Lower leg skin (tissue), 4 donors: ENCODE measurements at regions not wholly inside any gene's neighbourhood (a gene's known extent, or its start where the extent isn't known, plus 50 kb on each side); places are given as distances from the start of the nearest gene placed in this dataset.

Experiments used
- DNase-seq, 2 donors: peaks; one replicate each; pipeline ENCODE4 v3.0.0-alpha.2; 2019; ENCODE audit warnings: low spot score in 2 of 2
- H3K4me3 ChIP-seq: fragments of 200-600 bp; sonication (generic); 2 replicates; pipeline ENCODE4 v1.5.1; 2017; ENCODE audit warnings: mild to moderate bottlenecking, low read depth; ENCODE audit not compliant: poor library complexity, severe bottlenecking
- POLR2A ChIP-seq, 2 donors: fragments of 450-650 bp; IDR thresholded peaks; one replicate each; pipeline ENCODE4 v1.6.1; 2016 to 2017; ENCODE audit warnings: antibody characterized with exemption in 2 of 2, mild to moderate bottlenecking in 1 of 2, moderate library complexity in 1 of 2
- WGBS, 2 donors: methylation state at CpG; one replicate each; pipeline ENCODE4 v1.1.5; 2018; 5-methylcytosine and 5-hydroxymethylcytosine counted together
- intact Hi-C: fragments of 100-400 bp; cut with DNase I; formaldehyde crosslinking; loops from one replicate; pipeline ENCODE4 v1.15.0; 2023; ENCODE audit warnings: low total_unique reads
- TF ChIP-seq, protein P1 (sequence below), 3 donors: fragments of 450-650 bp; IDR thresholded peaks; one replicate each; pipeline ENCODE4 v1.5.1; 2016; ENCODE audit warnings: antibody characterized with exemption in 3 of 3, mild to moderate bottlenecking in 3 of 3, moderate library complexity in 2 of 3

DNA sequence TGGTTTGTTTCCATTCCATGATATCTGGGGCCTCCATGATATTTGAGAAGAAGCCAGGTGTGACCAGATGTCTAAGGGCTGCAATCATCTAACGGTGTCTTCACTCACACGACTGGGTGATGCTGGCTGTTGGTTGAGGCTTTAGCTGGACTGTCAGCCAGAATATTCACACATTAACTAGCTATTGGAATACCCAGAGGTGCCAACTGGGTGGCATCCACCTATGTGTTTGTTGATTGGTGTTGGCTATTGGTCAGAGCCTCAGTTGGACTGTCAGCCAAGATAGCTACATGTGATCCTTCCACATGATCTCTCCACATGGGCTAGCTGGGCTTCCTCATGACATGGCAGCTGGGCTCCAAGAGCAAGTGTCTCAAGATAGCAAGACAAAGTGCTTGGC, 117.4 kb downstream of the CDCA7 start:
- WGBS, 2 donors, result 61 to 72% methylated on average over 2 of the region's 2 CpGs
- no peak for DNase-seq
- intact Hi-C loops, result no loop called here
- no peak for TF ChIP-seq POLR2A (IDR thresholded peaks at IDR 0.05)
- TF ChIP-seq, protein P1, sequence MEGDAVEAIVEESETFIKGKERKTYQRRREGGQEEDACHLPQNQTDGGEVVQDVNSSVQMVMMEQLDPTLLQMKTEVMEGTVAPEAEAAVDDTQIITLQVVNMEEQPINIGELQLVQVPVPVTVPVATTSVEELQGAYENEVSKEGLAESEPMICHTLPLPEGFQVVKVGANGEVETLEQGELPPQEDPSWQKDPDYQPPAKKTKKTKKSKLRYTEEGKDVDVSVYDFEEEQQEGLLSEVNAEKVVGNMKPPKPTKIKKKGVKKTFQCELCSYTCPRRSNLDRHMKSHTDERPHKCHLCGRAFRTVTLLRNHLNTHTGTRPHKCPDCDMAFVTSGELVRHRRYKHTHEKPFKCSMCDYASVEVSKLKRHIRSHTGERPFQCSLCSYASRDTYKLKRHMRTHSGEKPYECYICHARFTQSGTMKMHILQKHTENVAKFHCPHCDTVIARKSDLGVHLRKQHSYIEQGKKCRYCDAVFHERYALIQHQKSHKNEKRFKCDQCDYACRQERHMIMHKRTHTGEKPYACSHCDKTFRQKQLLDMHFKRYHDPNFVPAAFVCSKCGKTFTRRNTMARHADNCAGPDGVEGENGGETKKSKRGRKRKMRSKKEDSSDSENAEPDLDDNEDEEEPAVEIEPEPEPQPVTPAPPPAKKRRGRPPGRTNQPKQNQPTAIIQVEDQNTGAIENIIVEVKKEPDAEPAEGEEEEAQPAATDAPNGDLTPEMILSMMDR (IDR thresholded peaks at IDR 0.05), result no peak
- H3K4me3 ChIP-seq, result no peak overlapping the region

- no peak for TF ChIP-seq POLR2A (IDR thresholded peaks at IDR 0.05)
- TF ChIP-seq, protein P1 (IDR thresholded peaks at IDR 0.05), result no peak
- no peak overlapping the region for H3K4me3 ChIP-seq
- no peak for DNase-seq
- intact Hi-C loops, result no loop called here
- 73 to 81% methylated on average over 5 of the region's 5 CpGs for WGBS, 2 donors
These were observed 128.5 kb downstream of the CDCA7 start for GRCh38 chr2:173483137-173483536.

DNA sequence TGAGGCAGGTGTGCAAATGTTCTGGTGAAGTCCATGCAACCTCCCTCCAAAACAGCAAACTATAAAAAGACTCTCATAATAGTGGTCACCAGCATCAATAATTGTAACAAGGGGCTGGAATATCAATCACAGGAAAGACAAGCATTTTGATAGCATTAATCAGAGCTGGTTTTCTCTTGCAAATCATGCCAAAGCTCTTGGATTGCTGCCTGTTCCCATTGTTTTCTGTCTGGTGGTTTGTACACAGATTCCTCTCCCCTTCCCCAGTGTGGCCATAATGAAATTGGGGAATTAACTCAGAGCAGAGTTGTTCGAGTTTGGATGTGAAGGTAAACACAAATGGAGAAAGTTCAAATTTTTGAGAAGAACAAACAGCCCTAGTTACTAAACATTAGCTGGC, 134.2 kb downstream of the CDCA7 start:
- no peak overlapping the region for H3K4me3 ChIP-seq
- intact Hi-C loops, result no loop called here
- WGBS, 2 donors, result 63 to 65% methylated on average over 1 of the region's 1 CpG
- DNase-seq, result no peak
- TF ChIP-seq, protein P1 (IDR thresholded peaks at IDR 0.05), result no peak
- TF ChIP-seq POLR2A (IDR thresholded peaks at IDR 0.05), result no peak

DNA sequence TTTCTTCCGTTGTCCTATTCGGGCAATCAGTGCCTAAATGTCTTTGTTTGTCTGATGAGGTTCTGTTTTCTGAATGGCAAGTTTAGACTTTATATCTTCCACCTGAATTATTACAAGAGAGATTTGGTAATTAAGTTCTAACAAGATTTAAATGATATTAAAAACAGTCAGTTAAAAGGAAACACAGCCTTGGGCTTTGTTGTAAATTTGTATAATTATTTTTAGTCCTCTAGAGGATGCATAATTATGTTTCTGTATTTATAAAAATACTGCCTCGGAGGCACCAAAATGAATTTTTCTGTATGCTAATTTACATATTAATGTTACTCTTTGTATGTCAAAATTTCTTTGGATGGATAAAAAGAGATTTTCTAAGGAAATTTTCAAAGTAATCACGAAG, 136.7 kb downstream of the CDCA7 start:
- no peak for DNase-seq
- 55 to 58% methylated on average over 4 of the region's 4 CpGs for WGBS, 2 donors

GRCh38 chr2:173493874-173494273, 139.2 kb downstream of the CDCA7 start:
- intact Hi-C loops, result no loop called here
- DNase-seq, result no peak
- 93 to 96% methylated on average over 2 of the region's 2 CpGs for WGBS, 2 donors
- no peak overlapping the region for H3K4me3 ChIP-seq
- TF ChIP-seq, protein P1 (IDR thresholded peaks at IDR 0.05), result no peak
- no peak for TF ChIP-seq POLR2A (IDR thresholded peaks at IDR 0.05)

More for the DNA sequence above, 136.7 kb downstream of the CDCA7 start:
- no peak for TF ChIP-seq POLR2A (IDR thresholded peaks at IDR 0.05)
- TF ChIP-seq, protein P1 (IDR thresholded peaks at IDR 0.05), result no peak
- no peak overlapping the region for H3K4me3 ChIP-seq
- intact Hi-C loops, result no loop called here

- no peak overlapping the region for H3K4me3 ChIP-seq
- no peak for DNase-seq
- no peak for TF ChIP-seq POLR2A (IDR thresholded peaks at IDR 0.05)
- TF ChIP-seq, protein P1 (IDR thresholded peaks at IDR 0.05), result no peak
- 59 to 61% methylated on average over 3 of the region's 3 CpGs for WGBS, 2 donors
- intact Hi-C loops, result no loop called here
These were observed 142.1 kb downstream of the CDCA7 start for GRCh38 chr2:173496746-173497145.
